GM13977 (cell line): ENCODE measurements at regions not wholly inside any gene's neighbourhood (a gene's known extent, or its start where the extent isn't known, plus 50 kb on each side); places are given as distances from the start of the nearest gene placed in this dataset.

Experiments used
- DNase-seq: peaks from one replicate; pipeline ENCODE4 v3.0.0; 2012; ENCODE audit warnings: low spot score
- CTCF ChIP-seq: IDR thresholded peaks from 2 replicates; pipeline ENCODE4 v1.5.1; 2012; ENCODE audit warnings: mild to moderate bottlenecking, control low read depth; ENCODE audit not compliant: insufficient read depth; ENCODE audit errors: extremely low read depth, missing control alignments
- in situ Hi-C: fragments of 300-500 bp; cut with MboI; formaldehyde crosslinking; loops from one replicate; pipeline ENCODE4 v1.12.0; 2022; ENCODE audit warnings: low sequenced_read_pairs, low pct_unique_long_range_greater_than_20kb, mixed read lengths, inconsistent platforms; ENCODE audit not compliant: unreplicated experiment

GRCh38 chr17:56681561-56682266, 88.2 kb downstream of the NOG start:
- DNase-seq = no peak
- in situ Hi-C loops = no loop called here
- no peak for TF ChIP-seq CTCF

GRCh38 chr17:56688151-56688550, 94.7 kb downstream of the NOG start:
- DNase-seq = no peak
- TF ChIP-seq CTCF = no peak
- in situ Hi-C loops = no loop called here

- no peak for DNase-seq
- in situ Hi-C loops = no loop called here
- no peak for TF ChIP-seq CTCF
Measured at GRCh38 chr17:56690441-56691291, 97.2 kb downstream of the NOG start.

GRCh38 chr17:56694825-56695224, 101.3 kb downstream of the NOG start:
- in situ Hi-C loops = no loop called here
- no peak for TF ChIP-seq CTCF

GRCh38 chr17:56697190-56697589, 103.7 kb downstream of the NOG start:
- in situ Hi-C loops = no loop called here
- DNase-seq = no peak
- no peak for TF ChIP-seq CTCF

More at GRCh38 chr17:56694825-56695224, 101.3 kb downstream of the NOG start:
- DNase-seq = no peak

- TF ChIP-seq CTCF = no peak
- in situ Hi-C loops = no loop called here
- no peak for DNase-seq
Measured at GRCh38 chr17:56699186-56699894, 105.8 kb downstream of the NOG start.
